ENCODE measurements at regions not wholly inside any gene's neighbourhood (a gene's known extent, or its start where the extent isn't known, plus 50 kb on each side); places are given as distances from the start of the nearest gene placed in this dataset.
"Not testable (repeated sequence)": the region's sequence is repeated elsewhere in the genome, so short reads cannot be mapped to it uniquely, and the experiment has no call there.

- no peak for DNase-seq
These were observed 509.8 kb upstream of the TLE4 start for GRCh38 chr9:79061752-79062616.

GRCh38 chr9:79073201-79073600 is 498.6 kb upstream of the TLE4 start:
- DNase-seq, result no peak

- no peak for DNase-seq
These were observed 491.2 kb upstream of the TLE4 start for GRCh38 chr9:79080536-79080935.

- DNase-seq, result no peak
These were observed 488.1 kb upstream of the TLE4 start for GRCh38 chr9:79083621-79084020.

- DNase-seq, result no peak
These were observed 484.6 kb upstream of the TLE4 start for GRCh38 chr9:79087133-79087532.

GRCh38 chr9:79089054-79089560 is 482.7 kb upstream of the TLE4 start:
- DNase-seq, result no peak

GRCh38 chr9:79089851-79090250 is 481.9 kb upstream of the TLE4 start:
- DNase-seq, result not testable (repeated sequence)

GRCh38 chr9:79103257-79103656 is 468.5 kb upstream of the TLE4 start:
- not testable (repeated sequence) for DNase-seq

GRCh38 chr9:79104216-79104615 is 467.5 kb upstream of the TLE4 start:
- DNase-seq, result no peak

- DNase-seq, result no peak
These were observed 466.8 kb upstream of the TLE4 start for GRCh38 chr9:79104951-79105350.

- DNase-seq, result no peak
These were observed 463.7 kb upstream of the TLE4 start for GRCh38 chr9:79107911-79108676.

- DNase-seq, result no peak
These were observed 460.1 kb upstream of the TLE4 start for GRCh38 chr9:79111653-79112052.

GRCh38 chr9:79115176-79115575 is 456.6 kb upstream of the TLE4 start:
- no peak for DNase-seq

- no peak for DNase-seq
These were observed 455.7 kb upstream of the TLE4 start for GRCh38 chr9:79116041-79116440.

GRCh38 chr9:79116709-79117108 is 455.1 kb upstream of the TLE4 start:
- peak in 14 of 58 donors; percentile 1 to 41 (median 6) for DNase-seq

- DNase-seq, result no peak
These were observed 451.2 kb upstream of the TLE4 start for GRCh38 chr9:79120533-79120932.

GRCh38 chr9:79120941-79121340 is 450.8 kb upstream of the TLE4 start:
- DNase-seq, result no peak

- no peak for DNase-seq
These were observed 448.4 kb upstream of the TLE4 start for GRCh38 chr9:79123415-79123814.

GRCh38 chr9:79127661-79128060 is 444.1 kb upstream of the TLE4 start:
- no peak for DNase-seq

- DNase-seq, result peak in 45 of 58 donors; percentile 0 to 67 (median 15)
These were observed 441.8 kb upstream of the TLE4 start for GRCh38 chr9:79129865-79130480.

- DNase-seq, result no peak
These were observed 440.5 kb upstream of the TLE4 start for GRCh38 chr9:79131246-79131774.

All from anterior cingulate cortex (tissue), 58 donors.